H9 (cell line): ENCODE measurements at regions not wholly inside any gene's neighbourhood (a gene's known extent, or its start where the extent isn't known, plus 50 kb on each side); places are given as distances from the start of the nearest gene placed in this dataset.

Experiments
- DNase-seq: peaks from one replicate; pipeline ENCODE4 v3.0.0-alpha.2; 2017
- H2AFZ ChIP-seq: one replicate; pipeline ENCODE4 v1.6.1; 2013; ENCODE audit warnings: mild to moderate bottlenecking, low read length, control low read depth, moderate library complexity
- H2AK5ac ChIP-seq: 2 replicates; pipeline ENCODE4 v1.6.1; 2013; ENCODE audit warnings: low read length, control low read depth, mixed read lengths; ENCODE audit not compliant: insufficient read length
- H2BK120ac ChIP-seq: one replicate; pipeline ENCODE4 v1.6.1; 2013; ENCODE audit warnings: low read depth, mild to moderate bottlenecking, low read length, control low read depth, inconsistent platforms; ENCODE audit not compliant: poor library complexity, severe bottlenecking
- H2BK12ac ChIP-seq: 2 replicates; pipeline ENCODE4 v1.6.1; 2013; ENCODE audit warnings: low read length, control low read depth, mixed read lengths, low read depth; ENCODE audit not compliant: insufficient read length
- H2BK15ac ChIP-seq: 2 replicates; pipeline ENCODE4 v1.6.1; 2013; ENCODE audit warnings: low read depth, low read length, control low read depth
- H2BK20ac ChIP-seq: one replicate; pipeline ENCODE4 v1.6.1; 2013; ENCODE audit warnings: low read depth, mild to moderate bottlenecking, low read length, control low read depth, inconsistent platforms; ENCODE audit not compliant: poor library complexity, severe bottlenecking
- H2BK5ac ChIP-seq: 2 replicates; pipeline ENCODE4 v1.6.1; 2013; ENCODE audit warnings: low read length, control low read depth, mixed read lengths; ENCODE audit not compliant: insufficient read length
- H3K14ac ChIP-seq: 2 replicates; pipeline ENCODE4 v1.6.1; 2013; ENCODE audit warnings: low read length, control low read depth; ENCODE audit not compliant: insufficient read depth
- H3K18ac ChIP-seq: 2 replicates; pipeline ENCODE4 v1.6.1; 2013; ENCODE audit warnings: low read depth, mild to moderate bottlenecking, mixed read lengths, low read length, control low read depth; ENCODE audit not compliant: insufficient read length
- H3K23ac ChIP-seq: 2 replicates; pipeline ENCODE4 v1.6.1; 2013; ENCODE audit warnings: low read length, control low read depth, mixed read lengths, low read depth; ENCODE audit not compliant: insufficient read length
- H3K23me2 ChIP-seq: 2 replicates; pipeline ENCODE4 v1.6.1; 2013; ENCODE audit warnings: low read depth, mild to moderate bottlenecking, mixed read lengths, low read length, control low read depth; ENCODE audit not compliant: insufficient read length, poor library complexity, severe bottlenecking
- H3K27ac ChIP-seq: 2 replicates; pipeline ENCODE4 v1.5.1; 2013; ENCODE audit warnings: low read length, control low read depth, mixed read lengths, low read depth; ENCODE audit not compliant: insufficient read length
- H3K27me3 ChIP-seq: 2 replicates; pipeline ENCODE4 v1.6.1; 2013; ENCODE audit warnings: low read length, control low read depth, inconsistent platforms; ENCODE audit not compliant: insufficient read depth
- H3K4ac ChIP-seq: 2 replicates; pipeline ENCODE4 v1.6.1; 2013; ENCODE audit warnings: low read depth, mild to moderate bottlenecking, control low read depth, inconsistent platforms, low read length, moderate library complexity
- H3K4me1 ChIP-seq: 2 replicates; pipeline ENCODE4 v1.6.1; 2013; ENCODE audit warnings: low read length, control low read depth, inconsistent platforms; ENCODE audit not compliant: insufficient read depth
- H3K4me2 ChIP-seq: 2 replicates; pipeline ENCODE4 v1.6.1; 2013; ENCODE audit warnings: low read length, control low read depth, mixed read lengths; ENCODE audit not compliant: insufficient read length, insufficient read depth
- H3K56ac ChIP-seq: 2 replicates; pipeline ENCODE4 v1.6.1; 2013; ENCODE audit warnings: low read depth, mild to moderate bottlenecking, mixed read lengths, low read length, control low read depth; ENCODE audit not compliant: insufficient read length
- H3K79me1 ChIP-seq: 2 replicates; pipeline ENCODE4 v1.6.1; 2013; ENCODE audit warnings: low read depth, mild to moderate bottlenecking, moderate library complexity, low read length, control low read depth, inconsistent platforms; ENCODE audit not compliant: insufficient read depth, poor library complexity, severe bottlenecking
- H3K79me2 ChIP-seq: 2 replicates; pipeline ENCODE4 v1.6.1; 2013; ENCODE audit warnings: low read length, control low read depth, inconsistent platforms; ENCODE audit not compliant: insufficient read depth
- H3K9ac ChIP-seq: 2 replicates; pipeline ENCODE4 v1.6.1; 2013; ENCODE audit warnings: low read length, control low read depth, mixed read lengths; ENCODE audit not compliant: insufficient read length; ENCODE audit errors: extremely low read depth
- H3K9me3 ChIP-seq: one replicate; pipeline ENCODE4 v1.6.1; 2013; ENCODE audit warnings: low read depth, low read length, inconsistent platforms; ENCODE audit not compliant: control insufficient read depth
- H3T11ph ChIP-seq: one replicate; pipeline ENCODE4 v1.6.1; 2013; ENCODE audit warnings: mild to moderate bottlenecking, low read length, control low read depth, inconsistent platforms
- H4K20me1 ChIP-seq: one replicate; pipeline ENCODE4 v1.6.1; 2013; ENCODE audit not compliant: control insufficient read depth, insufficient read length, insufficient read depth
- H4K5ac ChIP-seq: 2 replicates; pipeline ENCODE4 v1.6.1; 2013; ENCODE audit warnings: low read depth, mild to moderate bottlenecking, mixed read lengths, low read length, control low read depth; ENCODE audit not compliant: insufficient read length
- H4K8ac ChIP-seq: replicated peaks from 2 replicates; pipeline ENCODE4 v1.6.1; 2013; ENCODE audit warnings: low read length, control low read depth, mixed read lengths, low read depth; ENCODE audit not compliant: insufficient read length
- H4K91ac ChIP-seq: 2 replicates; pipeline ENCODE4 v1.6.1; 2013; ENCODE audit warnings: low read depth, mild to moderate bottlenecking, moderate library complexity, mixed read lengths, low read length, control low read depth; ENCODE audit not compliant: insufficient read length
- H3K27ac Mint-ChIP-seq, 3 experiments: 2 replicates in 2 of 3; 3 replicates in 1 of 3; pipeline ENCODE4 v1.8.0; 2020 to 2021; ENCODE audit warnings: mixed read lengths in 3 of 3, mild to moderate bottlenecking in 1 of 3, moderate library complexity in 1 of 3
- H3K27me3 Mint-ChIP-seq: 2 replicates; pipeline ENCODE4 v1.8.0; 2021; ENCODE audit warnings: low read depth, mild to moderate bottlenecking, moderate library complexity, mixed read lengths
- H3K36me3 Mint-ChIP-seq, 3 experiments: 2 replicates in 2 of 3; 3 replicates in 1 of 3; pipeline ENCODE4 v1.8.0; 2020 to 2021; ENCODE audit warnings: low read depth in 3 of 3, mixed read lengths in 3 of 3; ENCODE audit not compliant: insufficient read depth in 1 of 3
- H3K4me1 Mint-ChIP-seq, 2 experiments: 2 replicates each; pipeline ENCODE4 v1.8.0; 2020; ENCODE audit warnings: mixed read lengths in 2 of 2
- H3K4me3 Mint-ChIP-seq, 2 experiments: 2 replicates in 1 of 2; 3 replicates in 1 of 2; pipeline ENCODE4 v1.8.0; 2020 to 2021; ENCODE audit warnings: mild to moderate bottlenecking in 2 of 2, mixed read lengths in 2 of 2, moderate library complexity in 1 of 2
- H3K9me3 Mint-ChIP-seq, 2 experiments: 2 replicates in 1 of 2; 3 replicates in 1 of 2; pipeline ENCODE4 v1.8.0; 2020; ENCODE audit warnings: mild to moderate bottlenecking in 2 of 2, mixed read lengths in 2 of 2, moderate library complexity in 1 of 2
- WGBS: extraction: QIAGEN DNeasy Blood & Tissue Kit; methylation state at CpG from one replicate; pipeline ENCODE4 v1.1.7; 2013; ENCODE audit warnings: missing lambda C conversion rate, low lambda C conversion rate, mixed read lengths; ENCODE audit not compliant: insufficient read length; ENCODE audit errors: extremely low coverage; 5-methylcytosine and 5-hydroxymethylcytosine counted together
- TF ChIP-seq, protein P1 (sequence below): fragments of 200-600 bp; sonication (generic); conservative IDR thresholded peaks from 3 replicates; pipeline ENCODE4 v1.8.0; 2021; ENCODE audit warnings: antibody characterized with exemption, mild to moderate bottlenecking

GRCh38 chr6:42503894-42504293, 52.2 kb upstream of the TRERF1 start:
- Histone ChIP-seq H3K18ac (no peak overlapping the region), H2BK5ac (no peak overlapping the region), H3K4me2 (no peak overlapping the region), H2BK12ac (no peak overlapping the region), H4K8ac (no peak overlapping the region), H2AK5ac (no peak overlapping the region), H4K20me1 (no peaks in the 10 kb centered on the region), H2BK20ac (no peak overlapping the region), H3K4me1 (no peaks in the 10 kb centered on the region), H3K56ac (no peak overlapping the region), H4K91ac (no peak overlapping the region), H3K23ac (no peak overlapping the region), H3K14ac (no peak overlapping the region), H3K79me2 (no peaks in the 10 kb centered on the region), H3K9ac (no peak overlapping the region), H3K23me2 (no peaks in the 10 kb centered on the region), H3T11ph (no peak overlapping the region), H2AFZ (no peak overlapping the region), H3K4ac (no peak overlapping the region), H2BK120ac (no peak overlapping the region), H3K79me1 (no peaks in the 10 kb centered on the region), H3K27me3 (no peaks in the 10 kb centered on the region), H3K27ac (no peak overlapping the region), H4K5ac (no peak overlapping the region), H2BK15ac (no peak overlapping the region), H3K9me3 (no peaks in the 10 kb centered on the region)
- Mint-ChIP-seq H3K9me3 (peaks cover 0 to 2% of the 10 kb centered on the region in 2 experiments; a peak in 1 of 5 replicates), H3K27ac (no peak overlapping the region; a peak in 1 of 7 replicates), H3K4me1 (no peaks in the 10 kb centered on the region), H3K4me3 (no peak overlapping the region), H3K36me3 (no peaks in the 10 kb centered on the region), H3K27me3 (peaks cover under 1% of the 10 kb centered on the region; the same call in 1 of the 2 replicates)
- TF ChIP-seq, protein P1, sequence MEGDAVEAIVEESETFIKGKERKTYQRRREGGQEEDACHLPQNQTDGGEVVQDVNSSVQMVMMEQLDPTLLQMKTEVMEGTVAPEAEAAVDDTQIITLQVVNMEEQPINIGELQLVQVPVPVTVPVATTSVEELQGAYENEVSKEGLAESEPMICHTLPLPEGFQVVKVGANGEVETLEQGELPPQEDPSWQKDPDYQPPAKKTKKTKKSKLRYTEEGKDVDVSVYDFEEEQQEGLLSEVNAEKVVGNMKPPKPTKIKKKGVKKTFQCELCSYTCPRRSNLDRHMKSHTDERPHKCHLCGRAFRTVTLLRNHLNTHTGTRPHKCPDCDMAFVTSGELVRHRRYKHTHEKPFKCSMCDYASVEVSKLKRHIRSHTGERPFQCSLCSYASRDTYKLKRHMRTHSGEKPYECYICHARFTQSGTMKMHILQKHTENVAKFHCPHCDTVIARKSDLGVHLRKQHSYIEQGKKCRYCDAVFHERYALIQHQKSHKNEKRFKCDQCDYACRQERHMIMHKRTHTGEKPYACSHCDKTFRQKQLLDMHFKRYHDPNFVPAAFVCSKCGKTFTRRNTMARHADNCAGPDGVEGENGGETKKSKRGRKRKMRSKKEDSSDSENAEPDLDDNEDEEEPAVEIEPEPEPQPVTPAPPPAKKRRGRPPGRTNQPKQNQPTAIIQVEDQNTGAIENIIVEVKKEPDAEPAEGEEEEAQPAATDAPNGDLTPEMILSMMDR, result no peak
- WGBS, result no CpG with 5 or more reads among the region's 3 CpGs
- no peak for DNase-seq
